K562 (cell line): ENCODE measurements at regions not wholly inside any gene's neighbourhood (a gene's known extent, or its start where the extent isn't known, plus 50 kb on each side); places are given as distances from the start of the nearest gene placed in this dataset.

ENCODE experiments used
- BDP1 ChIP-seq: IDR thresholded peaks from 3 replicates; pipeline ENCODE4 v1.6.1; 2011; ENCODE audit not compliant: insufficient read length, insufficient read depth
- OTX1 ChIP-seq: fragments of 450-650 bp; formaldehyde crosslinking; IDR thresholded peaks from 2 replicates; pipeline ENCODE4 v1.4.0; 2022; ENCODE audit warnings: mild to moderate bottlenecking
- TAF15 ChIP-seq: fragments of 200-400 bp; formaldehyde crosslinking; IDR thresholded peaks from 2 replicates; pipeline ENCODE4 v1.6.1; 2017; ENCODE audit warnings: mild to moderate bottlenecking, low read depth, low read length, moderate library complexity
- THAP12 ChIP-seq: fragments of 250-450 bp; sonication (Bioruptor Pico); IDR thresholded peaks from 2 replicates; pipeline ENCODE4 v1.9.0; 2021; ENCODE audit warnings: mild to moderate bottlenecking, inconsistent platforms
- ZNF407 ChIP-seq: fragments of 450-650 bp; IDR thresholded peaks from 2 replicates; pipeline ENCODE4 v1.6.1; 2016; ENCODE audit warnings: low read depth

GRCh38 chr4:124025428-124025827 lies 628.8 kb downstream of the SPRY1 start (continued):
- TF ChIP-seq ZNF407 (no peak), THAP12 (no peak), BDP1 (no peak), TAF15 (no peak), OTX1 (CRISPR knock-in tag) (no peak)
- TF ChIP-seq, all 486 proteins: peak for 0
